Stimulated activated naive CD4-positive, alpha-beta T cell treated with Interleukin-2 at 50 U/mL for 16 hours (primary cell): ENCODE measurements at regions not wholly inside any gene's neighbourhood (a gene's known extent, or its start where the extent isn't known, plus 50 kb on each side); places are given as distances from the start of the nearest gene placed in this dataset.

Source experiments
- DNase-seq: peaks from one replicate; lab custom pipeline; 2025; lab: John Stamatoyannopoulos, UW

- DNase-seq: no peak
Observed at GRCh38 chr14:75371297-75371696, 56.5 kb upstream of the JDP2 start.

GRCh38 chr14:75372260-75372659 is 55.6 kb upstream of the JDP2 start:
- no peak for DNase-seq

- DNase-seq: no peak
Observed at GRCh38 chr14:75373133-75373532, 54.7 kb upstream of the JDP2 start.

GRCh38 chr14:75373616-75374015 is 54.2 kb upstream of the JDP2 start:
- DNase-seq: no peak

- DNase-seq: no peak
Observed at GRCh38 chr14:75374911-75375310, 52.9 kb upstream of the JDP2 start.

GRCh38 chr14:75375983-75376382 is 51.8 kb upstream of the JDP2 start:
- no peak for DNase-seq
